ENCODE measurements at regions not wholly inside any gene's neighbourhood (a gene's known extent, or its start where the extent isn't known, plus 50 kb on each side); places are given as distances from the start of the nearest gene placed in this dataset.
"Not testable (repeated sequence)": the region's sequence is repeated elsewhere in the genome, so short reads cannot be mapped to it uniquely, and the experiment has no call there.

GRCh38 chrX:147498796-147499195, 412.9 kb upstream of the FMR1 start:
- no peaks in the 10 kb centered on the region for H3K27me3 ChIP-seq (ENCODE audit: control insufficient read depth, insufficient read depth, low read length)
- ChIA-PET POLR2A (no interaction called here), CTCF (no interaction called here)
- H3K36me3 ChIP-seq (ENCODE audit: control insufficient read depth, insufficient read depth, low read length) = no peaks in the 10 kb centered on the region
- no peak overlapping the region for H3K4me3 ChIP-seq (ENCODE audit: low read depth, low read length)
- TF ChIP-seq CTCF (IDR thresholded peaks at IDR 0.05; ENCODE audit: insufficient read depth, low read depth, low read length) = no peak
- no peak for DNase-seq (ENCODE audit: low read depth)

GRCh38 chrX:147522981-147523380, 388.7 kb upstream of the FMR1 start:
- H3K36me3 ChIP-seq (ENCODE audit: control insufficient read depth, insufficient read depth, low read length) = no peaks in the 10 kb centered on the region
- no peak for DNase-seq (ENCODE audit: low read depth)
- ChIA-PET POLR2A (no interaction called here), CTCF (no interaction called here)
- H3K4me3 ChIP-seq (ENCODE audit: low read depth, low read length) = no peak overlapping the region
- TF ChIP-seq CTCF (IDR thresholded peaks at IDR 0.05; ENCODE audit: insufficient read depth, low read depth, low read length) = no peak
- no peaks in the 10 kb centered on the region for H3K27me3 ChIP-seq (ENCODE audit: control insufficient read depth, insufficient read depth, low read length)

GRCh38 chrX:147533426-147533825, 378.3 kb upstream of the FMR1 start:
- Histone ChIP-seq H3K27me3 (ENCODE audit: control insufficient read depth, insufficient read depth, low read length) (no peaks in the 10 kb centered on the region), H3K4me3 (ENCODE audit: low read depth, low read length) (no peak overlapping the region), H3K36me3 (ENCODE audit: control insufficient read depth, insufficient read depth, low read length) (no peaks in the 10 kb centered on the region)
- TF ChIP-seq CTCF (IDR thresholded peaks at IDR 0.05; ENCODE audit: insufficient read depth, low read depth, low read length) = no peak
- CTCF ChIA-PET = no interaction called here
- POLR2A ChIA-PET = no interaction called here
- no peak for DNase-seq (ENCODE audit: low read depth)

- Histone ChIP-seq H3K27me3 (ENCODE audit: control insufficient read depth, insufficient read depth, low read length) (no peaks in the 10 kb centered on the region), H3K36me3 (ENCODE audit: control insufficient read depth, insufficient read depth, low read length) (no peaks in the 10 kb centered on the region), H3K4me3 (ENCODE audit: low read depth, low read length) (no peak overlapping the region)
- no peak for DNase-seq (ENCODE audit: low read depth)
- ChIA-PET POLR2A (no interaction called here), CTCF (no interaction called here)
- no peak for TF ChIP-seq CTCF (IDR thresholded peaks at IDR 0.05; ENCODE audit: insufficient read depth, low read depth, low read length)
Observed at GRCh38 chrX:147537172-147537571, 374.5 kb upstream of the FMR1 start.

- DNase-seq (ENCODE audit: low read depth); H3K27me3 ChIP-seq (ENCODE audit: control insufficient read depth, insufficient read depth, low read length); H3K36me3 ChIP-seq (ENCODE audit: control insufficient read depth, insufficient read depth, low read length); CTCF ChIA-PET; POLR2A ChIA-PET; H3K4me3 ChIP-seq (ENCODE audit: low read depth, low read length): not testable (repeated sequence)
Observed at GRCh38 chrX:147548023-147548422, 363.7 kb upstream of the FMR1 start.

- ChIA-PET CTCF (no interaction called here), POLR2A (no interaction called here)
- Histone ChIP-seq H3K4me3 (ENCODE audit: low read depth, low read length) (no peak overlapping the region), H3K27me3 (ENCODE audit: control insufficient read depth, insufficient read depth, low read length) (no peaks in the 10 kb centered on the region), H3K36me3 (ENCODE audit: control insufficient read depth, insufficient read depth, low read length) (no peaks in the 10 kb centered on the region)
- TF ChIP-seq CTCF (IDR thresholded peaks at IDR 0.05; ENCODE audit: insufficient read depth, low read depth, low read length) = no peak
- DNase-seq (ENCODE audit: low read depth) = no peak
Observed at GRCh38 chrX:147550217-147550616, 361.5 kb upstream of the FMR1 start.

Measured in BJ (cell line).